ENCODE measurements at regions not wholly inside any gene's neighbourhood (a gene's known extent, or its start where the extent isn't known, plus 50 kb on each side); places are given as distances from the start of the nearest gene placed in this dataset.
A peak's percentile ranks its signal among the peaks of the same experiment; 100 is the strongest.

- DNase-seq = no peak
Observed at GRCh38 chr2:219772103-219772635, 144.7 kb downstream of the SLC4A3 start.

GRCh38 chr2:219772697-219773096 lies 145.3 kb downstream of the SLC4A3 start:
- DNase-seq = no peak

GRCh38 chr2:219775506-219775905 lies 148.1 kb downstream of the SLC4A3 start:
- no peak for DNase-seq

GRCh38 chr2:219777388-219777787 lies 150.0 kb downstream of the SLC4A3 start:
- DNase-seq = no peak

GRCh38 chr2:219778189-219778588 lies 150.8 kb downstream of the SLC4A3 start:
- no peak for DNase-seq

GRCh38 chr2:219782737-219783348 lies 155.4 kb downstream of the SLC4A3 start:
- DNase-seq = peak; percentile 81

GRCh38 chr2:219783359-219783975 lies 156.0 kb downstream of the SLC4A3 start:
- DNase-seq = peak; percentile 63

- no peak for DNase-seq
Observed at GRCh38 chr2:219784178-219784577, 156.7 kb downstream of the SLC4A3 start.

GRCh38 chr2:219789476-219789875 lies 162.0 kb downstream of the SLC4A3 start:
- DNase-seq = no peak

- DNase-seq = no peak
Observed at GRCh38 chr2:219792446-219792845, 165.0 kb downstream of the SLC4A3 start.

GRCh38 chr2:219798430-219798829 lies 171.0 kb downstream of the SLC4A3 start:
- no peak for DNase-seq

- no peak for DNase-seq
Observed at GRCh38 chr2:219803294-219803693, 175.9 kb downstream of the SLC4A3 start.

GRCh38 chr2:219810895-219811294 lies 183.5 kb downstream of the SLC4A3 start:
- DNase-seq = no peak

GRCh38 chr2:219812672-219813071 lies 185.2 kb downstream of the SLC4A3 start:
- no peak for DNase-seq

- DNase-seq = no peak
Observed at GRCh38 chr2:219820767-219821166, 193.3 kb downstream of the SLC4A3 start.

- no peak for DNase-seq
Observed at GRCh38 chr2:219823574-219823973, 196.1 kb downstream of the SLC4A3 start.

- DNase-seq = no peak
Observed at GRCh38 chr2:219824996-219825395, 197.6 kb downstream of the SLC4A3 start.

- no peak for DNase-seq
Observed at GRCh38 chr2:219828127-219828526, 200.7 kb downstream of the SLC4A3 start.

- DNase-seq = peak; percentile 51
Observed at GRCh38 chr2:219829667-219830352, 202.4 kb downstream of the SLC4A3 start.

GRCh38 chr2:219830353-219830738 lies 202.9 kb downstream of the SLC4A3 start:
- no peak for DNase-seq

- no peak for DNase-seq
Observed at GRCh38 chr2:219831957-219832356, 204.5 kb downstream of the SLC4A3 start.

GRCh38 chr2:219832904-219833303 lies 205.5 kb downstream of the SLC4A3 start:
- DNase-seq = no peak

GRCh38 chr2:219835493-219835892 lies 208.1 kb downstream of the SLC4A3 start:
- DNase-seq = no peak

GRCh38 chr2:219836647-219837177 lies 209.3 kb downstream of the SLC4A3 start:
- peak; percentile 47 for DNase-seq

All from hindlimb muscle (tissue), 1 donor.